Neural cell (in vitro differentiated cells): ENCODE measurements at regions not wholly inside any gene's neighbourhood (a gene's known extent, or its start where the extent isn't known, plus 50 kb on each side); places are given as distances from the start of the nearest gene placed in this dataset.

Experiments used
- EP300 ChIP-seq: fragments of 450-650 bp; conservative IDR thresholded peaks from 2 replicates; pipeline ENCODE4 v1.6.1; 2014; ENCODE audit warnings: antibody characterized with exemption, mild to moderate bottlenecking, moderate library complexity; ENCODE audit not compliant: poor library complexity, severe bottlenecking
- EZH2 ChIP-seq: fragments of 200-600, 300-800 bp; shearing (Covaris generic), sonication (generic); IDR thresholded peaks from 2 replicates; pipeline ENCODE4 v1.6.1; 2014; ENCODE audit warnings: antibody characterized with exemption, low read length, borderline replicate concordance, mild to moderate bottlenecking; ENCODE audit not compliant: insufficient read depth, poor library complexity, severe bottlenecking
- MXI1 ChIP-seq: fragments of 450-650 bp; conservative IDR thresholded peaks from 2 replicates; pipeline ENCODE4 v1.6.1; 2014; ENCODE audit warnings: antibody characterized with exemption, mild to moderate bottlenecking; ENCODE audit not compliant: poor library complexity, severe bottlenecking
- TF ChIP-seq, protein P1 (sequence below): fragments of 450-650 bp; IDR thresholded peaks from 2 replicates; pipeline ENCODE4 v1.5.1; 2014; ENCODE audit warnings: antibody characterized with exemption, mild to moderate bottlenecking, moderate library complexity; ENCODE audit not compliant: poor library complexity, severe bottlenecking
- TF ChIP-seq, protein P2 (sequence below): IDR thresholded peaks from 2 replicates; pipeline ENCODE4 v1.6.1; 2012; ENCODE audit warnings: borderline replicate concordance

- TF ChIP-seq EZH2 (no peak), MXI1 (no peak), EP300 (no peak)
- TF ChIP-seq, protein P1, sequence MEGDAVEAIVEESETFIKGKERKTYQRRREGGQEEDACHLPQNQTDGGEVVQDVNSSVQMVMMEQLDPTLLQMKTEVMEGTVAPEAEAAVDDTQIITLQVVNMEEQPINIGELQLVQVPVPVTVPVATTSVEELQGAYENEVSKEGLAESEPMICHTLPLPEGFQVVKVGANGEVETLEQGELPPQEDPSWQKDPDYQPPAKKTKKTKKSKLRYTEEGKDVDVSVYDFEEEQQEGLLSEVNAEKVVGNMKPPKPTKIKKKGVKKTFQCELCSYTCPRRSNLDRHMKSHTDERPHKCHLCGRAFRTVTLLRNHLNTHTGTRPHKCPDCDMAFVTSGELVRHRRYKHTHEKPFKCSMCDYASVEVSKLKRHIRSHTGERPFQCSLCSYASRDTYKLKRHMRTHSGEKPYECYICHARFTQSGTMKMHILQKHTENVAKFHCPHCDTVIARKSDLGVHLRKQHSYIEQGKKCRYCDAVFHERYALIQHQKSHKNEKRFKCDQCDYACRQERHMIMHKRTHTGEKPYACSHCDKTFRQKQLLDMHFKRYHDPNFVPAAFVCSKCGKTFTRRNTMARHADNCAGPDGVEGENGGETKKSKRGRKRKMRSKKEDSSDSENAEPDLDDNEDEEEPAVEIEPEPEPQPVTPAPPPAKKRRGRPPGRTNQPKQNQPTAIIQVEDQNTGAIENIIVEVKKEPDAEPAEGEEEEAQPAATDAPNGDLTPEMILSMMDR = no peak
- TF ChIP-seq, protein P2, sequence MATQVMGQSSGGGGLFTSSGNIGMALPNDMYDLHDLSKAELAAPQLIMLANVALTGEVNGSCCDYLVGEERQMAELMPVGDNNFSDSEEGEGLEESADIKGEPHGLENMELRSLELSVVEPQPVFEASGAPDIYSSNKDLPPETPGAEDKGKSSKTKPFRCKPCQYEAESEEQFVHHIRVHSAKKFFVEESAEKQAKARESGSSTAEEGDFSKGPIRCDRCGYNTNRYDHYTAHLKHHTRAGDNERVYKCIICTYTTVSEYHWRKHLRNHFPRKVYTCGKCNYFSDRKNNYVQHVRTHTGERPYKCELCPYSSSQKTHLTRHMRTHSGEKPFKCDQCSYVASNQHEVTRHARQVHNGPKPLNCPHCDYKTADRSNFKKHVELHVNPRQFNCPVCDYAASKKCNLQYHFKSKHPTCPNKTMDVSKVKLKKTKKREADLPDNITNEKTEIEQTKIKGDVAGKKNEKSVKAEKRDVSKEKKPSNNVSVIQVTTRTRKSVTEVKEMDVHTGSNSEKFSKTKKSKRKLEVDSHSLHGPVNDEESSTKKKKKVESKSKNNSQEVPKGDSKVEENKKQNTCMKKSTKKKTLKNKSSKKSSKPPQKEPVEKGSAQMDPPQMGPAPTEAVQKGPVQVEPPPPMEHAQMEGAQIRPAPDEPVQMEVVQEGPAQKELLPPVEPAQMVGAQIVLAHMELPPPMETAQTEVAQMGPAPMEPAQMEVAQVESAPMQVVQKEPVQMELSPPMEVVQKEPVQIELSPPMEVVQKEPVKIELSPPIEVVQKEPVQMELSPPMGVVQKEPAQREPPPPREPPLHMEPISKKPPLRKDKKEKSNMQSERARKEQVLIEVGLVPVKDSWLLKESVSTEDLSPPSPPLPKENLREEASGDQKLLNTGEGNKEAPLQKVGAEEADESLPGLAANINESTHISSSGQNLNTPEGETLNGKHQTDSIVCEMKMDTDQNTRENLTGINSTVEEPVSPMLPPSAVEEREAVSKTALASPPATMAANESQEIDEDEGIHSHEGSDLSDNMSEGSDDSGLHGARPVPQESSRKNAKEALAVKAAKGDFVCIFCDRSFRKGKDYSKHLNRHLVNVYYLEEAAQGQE = no peak
These were observed 174.8 kb downstream of the ACTL7B start for GRCh38 chr9:108680946-108681345.
